CD14-positive monocyte (primary cell): ENCODE measurements at regions not wholly inside any gene's neighbourhood (a gene's known extent, or its start where the extent isn't known, plus 50 kb on each side); places are given as distances from the start of the nearest gene placed in this dataset.

Source experiments
- DNase-seq, 3 donors: peaks; one replicate each; pipeline ENCODE4 v3.0.0-alpha.2; 2011 to 2022
- H2AFZ ChIP-seq: 2 replicates; pipeline ENCODE4 v1.6.0; 2012; ENCODE audit warnings: mild to moderate bottlenecking, low read depth, low read length, inconsistent platforms; ENCODE audit not compliant: insufficient read depth, poor library complexity, severe bottlenecking
- H3K27ac ChIP-seq, 2 donors: 1 replicate in 1 of 2; 2 replicates in 1 of 2; pipeline ENCODE4 v1.5.1; 2012 to 2013; ENCODE audit warnings: low read length in 2 of 2, control low read depth in 1 of 2, inconsistent platforms in 1 of 2, low read depth in 1 of 2, mild to moderate bottlenecking in 1 of 2
- H3K27me3 ChIP-seq, 2 donors: one replicate each; pipeline versions ENCODE4 v1.6.0 to v1.6.1; 2011 to 2013; ENCODE audit warnings: low read length in 2 of 2; ENCODE audit not compliant: control insufficient read depth in 2 of 2, insufficient read depth in 2 of 2
- H3K36me3 ChIP-seq, 2 donors: replicated peaks in 1 of 2; 1 replicate in 1 of 2; 2 replicates in 1 of 2; pipeline versions ENCODE4 v1.5.1 to v1.6.1; 2012 to 2013; ENCODE audit warnings: low read length in 2 of 2, control low read depth in 1 of 2, inconsistent platforms in 1 of 2, mild to moderate bottlenecking in 1 of 2; ENCODE audit not compliant: insufficient read depth in 2 of 2, control insufficient read depth in 1 of 2
- H3K4me1 ChIP-seq, 2 donors: 1 replicate in 1 of 2; 2 replicates in 1 of 2; pipeline versions ENCODE4 v1.5.1 to v1.6.1; 2012 to 2013; ENCODE audit warnings: low read length in 2 of 2, control low read depth in 1 of 2, inconsistent platforms in 1 of 2, mild to moderate bottlenecking in 1 of 2, moderate library complexity in 1 of 2; ENCODE audit not compliant: insufficient read depth in 2 of 2, control insufficient read depth in 1 of 2
- H3K4me2 ChIP-seq: replicated peaks from 2 replicates; pipeline ENCODE3; 2012; ENCODE audit warnings: low read length, moderate library complexity, mild to moderate bottlenecking; ENCODE audit not compliant: poor library complexity, severe bottlenecking; ENCODE audit errors: extremely low read depth
- H3K4me3 ChIP-seq, 3 experiments: fragments of 200-600 bp in 1 of 3; sonication (generic) in 1 of 3; replicated peaks in 1 of 3; 1 replicate in 2 of 3; 2 replicates in 1 of 3; pipeline ENCODE4 v1.5.1; 2011 to 2013; ENCODE audit warnings: low read length in 3 of 3, mild to moderate bottlenecking in 3 of 3, control low read depth in 2 of 3, low read depth in 2 of 3, inconsistent platforms in 1 of 3, moderate library complexity in 1 of 3
- H3K79me2 ChIP-seq: 2 replicates; pipeline ENCODE4 v1.6.0; 2012; ENCODE audit warnings: mild to moderate bottlenecking, control low read depth, inconsistent platforms, low read length, moderate library complexity; ENCODE audit not compliant: insufficient read depth
- H3K9ac ChIP-seq: 2 replicates; pipeline ENCODE4 v1.6.0; 2017; ENCODE audit warnings: low read length, mild to moderate bottlenecking; ENCODE audit not compliant: insufficient read depth, poor library complexity, severe bottlenecking
- H3K9me3 ChIP-seq, 2 donors: replicated peaks in 1 of 2; 1 replicate in 1 of 2; 2 replicates in 1 of 2; pipeline versions ENCODE4 v1.5.1 to v1.6.1; 2012 to 2013; ENCODE audit warnings: low read length in 2 of 2, control low read depth in 1 of 2; ENCODE audit not compliant: control insufficient read depth in 1 of 2, insufficient read depth in 1 of 2
- H4K20me1 ChIP-seq: 2 replicates; pipeline ENCODE4 v1.6.0; 2012; ENCODE audit warnings: mild to moderate bottlenecking, low read length, control low read depth, moderate library complexity; ENCODE audit not compliant: insufficient read depth
- H3K27ac Mint-ChIP-seq, 7 donors: one replicate each; pipeline ENCODE4 v1.8.0; 2020; ENCODE audit warnings: mild to moderate bottlenecking in 7 of 7, mixed read lengths in 7 of 7, moderate library complexity in 6 of 7, inconsistent platforms in 2 of 7
- H3K27me3 Mint-ChIP-seq, 3 donors: one replicate each; pipeline ENCODE4 v1.8.0; 2021 to 2022; ENCODE audit warnings: low read depth in 3 of 3, mild to moderate bottlenecking in 3 of 3, mixed read lengths in 3 of 3, moderate library complexity in 3 of 3, inconsistent platforms in 1 of 3
- H3K36me3 Mint-ChIP-seq, 2 donors: one replicate each; pipeline ENCODE4 v1.8.0; 2020; ENCODE audit warnings: mixed read lengths in 2 of 2, inconsistent platforms in 1 of 2, mild to moderate bottlenecking in 1 of 2
- H3K4me1 Mint-ChIP-seq: one replicate; pipeline ENCODE4 v1.8.0; 2020; ENCODE audit warnings: mild to moderate bottlenecking, mixed read lengths
- H3K4me3 Mint-ChIP-seq, 2 donors: one replicate each; pipeline ENCODE4 v1.8.0; 2020; ENCODE audit warnings: mild to moderate bottlenecking in 2 of 2, mixed read lengths in 2 of 2, moderate library complexity in 1 of 2
- H3K9me3 Mint-ChIP-seq, 7 donors: one replicate each; pipeline ENCODE4 v1.8.0; 2020 to 2022; ENCODE audit warnings: mixed read lengths in 7 of 7, mild to moderate bottlenecking in 6 of 7, moderate library complexity in 6 of 7, inconsistent platforms in 2 of 7
- CTCF ChIP-seq: fragments of 200-600 bp; IDR thresholded peaks from one replicate; pipeline ENCODE4 v1.8.0; 2022; ENCODE audit warnings: antibody characterized with exemption, mild to moderate bottlenecking
- WGBS: methylation state at CpG from one replicate; pipeline ENCODE4 v1.1.5; 2013; ENCODE audit warnings: missing lambda C conversion rate; ENCODE audit not compliant: insufficient coverage; 5-methylcytosine and 5-hydroxymethylcytosine counted together
- intact Hi-C, 2 donors: fragments of 100-400 bp; cut with micrococcal nuclease; formaldehyde crosslinking; loops; one replicate each; pipeline versions ENCODE4 v1.15.0 to v1.15.1; 2023

DNA sequence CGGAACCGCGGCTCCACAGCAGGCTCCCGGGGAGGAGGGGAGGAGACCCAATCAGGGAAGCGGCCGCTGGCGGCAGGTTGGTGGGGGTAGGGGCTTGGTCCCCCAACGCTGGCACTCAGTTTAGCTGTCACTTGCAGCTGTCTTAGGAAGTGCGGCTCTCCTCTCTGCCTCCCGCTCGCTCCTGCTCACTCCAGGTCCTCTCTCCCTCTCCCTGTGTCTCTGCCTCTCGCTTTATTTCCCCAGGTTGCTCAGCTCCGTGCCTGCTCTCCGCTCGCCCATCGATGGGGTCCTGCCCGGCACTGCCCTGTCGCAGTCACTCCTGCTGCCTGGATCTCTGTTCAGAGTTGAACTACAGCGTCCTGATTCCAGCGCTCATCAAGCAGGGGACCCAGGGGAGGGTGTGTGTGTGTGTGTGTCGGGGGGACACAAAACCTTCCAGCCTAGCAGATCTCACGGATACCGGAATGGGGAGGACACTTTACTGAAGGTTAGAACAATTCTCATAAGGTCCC, 145.6 kb downstream of the ENGASE start:
- Histone ChIP-seq H2AFZ (no peak overlapping the region), H3K4me3 (no peak overlapping the region), H3K36me3 (no peaks in the 10 kb centered on the region), H3K9ac (no peak overlapping the region), H4K20me1 (no peaks in the 10 kb centered on the region), H3K27ac (no peak overlapping the region), H3K4me2 (no peak overlapping the region), H3K27me3 (peaks cover 0 to 30% of the 10 kb centered on the region in 2 donors), H3K79me2 (no peaks in the 10 kb centered on the region), H3K9me3 (no peaks in the 10 kb centered on the region), H3K4me1 (no peaks in the 10 kb centered on the region)
- intact Hi-C loops, result no loop called here
- H3K27me3 Mint-ChIP-seq, result peaks cover 37 to 44% (median 41%) of the 10 kb centered on the region in 3 donors
- H3K36me3 Mint-ChIP-seq, result no peaks in the 10 kb centered on the region
- H3K4me3 Mint-ChIP-seq, result peak overlapping the region in 1 of 2 donors; percentile 83
- DNase-seq, result no peak
- WGBS, result 1% methylated on average over 13 of the region's 23 CpGs
- peaks cover 0 to 5% (median 0%) of the 10 kb centered on the region in 7 donors for H3K9me3 Mint-ChIP-seq
- H3K4me1 Mint-ChIP-seq, result peaks cover 4% of the 10 kb centered on the region
- TF ChIP-seq CTCF, result no peak
- H3K27ac Mint-ChIP-seq, result peak overlapping the region in 2 of 7 donors; percentile 0 to 65

- 89% methylated on average over 11 of the region's 18 CpGs for WGBS
- TF ChIP-seq CTCF, result no peak
- no peaks in the 10 kb centered on the region for H4K20me1 ChIP-seq
Observed at GRCh38 chr17:79219208-79219935, 144.7 kb downstream of the ENGASE start.

More at GRCh38 chr17:79219208-79219935, 144.7 kb downstream of the ENGASE start:
- Histone ChIP-seq H3K27me3 (peaks cover 0 to 30% of the 10 kb centered on the region in 2 donors), H3K4me1 (no peaks in the 10 kb centered on the region), H3K79me2 (no peaks in the 10 kb centered on the region), H3K9ac (no peak overlapping the region), H2AFZ (no peak overlapping the region), H3K36me3 (no peaks in the 10 kb centered on the region), H3K27ac (no peak overlapping the region), H3K9me3 (no peaks in the 10 kb centered on the region), H3K4me2 (no peak overlapping the region), H3K4me3 (no peak overlapping the region)
- peak overlapping the region in 1 of 2 donors; percentile 41 for H3K4me3 Mint-ChIP-seq
- H3K27me3 Mint-ChIP-seq, result peaks cover 37 to 46% (median 46%) of the 10 kb centered on the region in 3 donors
- no peaks in the 10 kb centered on the region for H3K36me3 Mint-ChIP-seq
- H3K9me3 Mint-ChIP-seq, result peaks cover 0 to 5% (median 0%) of the 10 kb centered on the region in 7 donors
- intact Hi-C loops, result no loop called here
- DNase-seq, result no peak
- H3K4me1 Mint-ChIP-seq, result peaks cover 4% of the 10 kb centered on the region
- H3K27ac Mint-ChIP-seq, result no peak overlapping the region
